SU-DHL-6 (cell line): ENCODE measurements at regions not wholly inside any gene's neighbourhood (a gene's known extent, or its start where the extent isn't known, plus 50 kb on each side); places are given as distances from the start of the nearest gene placed in this dataset.

Experiments used
- H2AFZ ChIP-seq: fragments of 200-600 bp; sonication (generic); 2 replicates; pipeline ENCODE4 v1.6.1; 2014; ENCODE audit warnings: low read depth, mild to moderate bottlenecking, moderate library complexity, mixed read lengths, antibody characterized with exemption, low read length; ENCODE audit not compliant: severe bottlenecking
- H3F3A ChIP-seq: fragments of 200-600 bp; shearing (Covaris generic); 2 replicates; pipeline ENCODE4 v1.6.0; 2016; ENCODE audit warnings: antibody characterized with exemption, mild to moderate bottlenecking; ENCODE audit not compliant: insufficient read depth
- H3K27ac ChIP-seq: fragments of 200-600 bp; sonication (generic); 2 replicates; pipeline ENCODE4 v1.5.1; 2016; ENCODE audit warnings: low read depth, mild to moderate bottlenecking, low read length, moderate library complexity, mixed read lengths
- H3K27me3 ChIP-seq: fragments of 200-600 bp; sonication (generic), shearing (Covaris generic); 2 replicates; pipeline ENCODE4 v1.6.0; 2014; ENCODE audit warnings: mild to moderate bottlenecking, low read length
- H3K36me3 ChIP-seq: fragments of 200-600 bp; sonication (generic); 2 replicates; pipeline ENCODE4 v1.6.1; 2014; ENCODE audit warnings: mild to moderate bottlenecking, low read length, mixed read lengths
- H3K4me2 ChIP-seq: fragments of 300-600, 200-600 bp; shearing (Covaris generic), sonication (generic); 2 replicates; pipeline ENCODE4 v1.6.0; 2014; ENCODE audit warnings: low read length, low read depth, mild to moderate bottlenecking; ENCODE audit not compliant: poor library complexity, severe bottlenecking
- H3K4me3 ChIP-seq: fragments of 200-600 bp; sonication (generic); 2 replicates; pipeline ENCODE4 v1.5.1; 2014; ENCODE audit warnings: antibody characterized with exemption, low read length, mild to moderate bottlenecking, mixed read lengths; ENCODE audit not compliant: insufficient read depth, poor library complexity, severe bottlenecking
- H3K79me2 ChIP-seq: fragments of 200-600 bp; sonication (generic); 2 replicates; pipeline ENCODE4 v1.6.1; 2014; ENCODE audit warnings: mild to moderate bottlenecking, low read length, moderate library complexity; ENCODE audit not compliant: insufficient read depth
- H3K9ac ChIP-seq: fragments of 200-600 bp; sonication (generic); 2 replicates; pipeline ENCODE4 v1.7.0; 2014; ENCODE audit warnings: mild to moderate bottlenecking, low read length
- H3K9me2 ChIP-seq: fragments of 200-600 bp; sonication (generic); replicated peaks from 2 replicates; pipeline ENCODE4 v1.6.1; 2014; ENCODE audit warnings: low read length; ENCODE audit not compliant: insufficient read depth
- H3K9me3 ChIP-seq: fragments of 200-600 bp; sonication (generic); 2 replicates; pipeline ENCODE4 v1.6.1; 2014; ENCODE audit warnings: low read length, mixed read lengths; ENCODE audit not compliant: insufficient read depth
- H4K20me1 ChIP-seq: fragments of 200-600 bp; sonication (generic); 2 replicates; pipeline ENCODE4 v1.6.1; 2014; ENCODE audit warnings: low read depth, mild to moderate bottlenecking, antibody characterized with exemption, low read length, moderate library complexity, mixed read lengths
- CTCF ChIP-seq: fragments of 200-600 bp; sonication (generic); IDR thresholded peaks from one replicate; pipeline ENCODE4 v1.5.1; 2017; ENCODE audit warnings: antibody characterized with exemption, mild to moderate bottlenecking, low read length, moderate library complexity; ENCODE audit not compliant: insufficient read depth, poor library complexity, severe bottlenecking
- EZH2phosphoT487 ChIP-seq: fragments of 200-600 bp; sonication (generic), shearing (Covaris generic); conservative IDR thresholded peaks from 2 replicates; pipeline ENCODE4 v1.6.1; 2018; ENCODE audit warnings: mild to moderate bottlenecking, antibody characterized with exemption, low read length, moderate library complexity, mixed read lengths

- no peak for TF ChIP-seq EZH2phosphoT487
- no peak for TF ChIP-seq CTCF
- H3K9me2 ChIP-seq: no peaks in the 10 kb centered on the region
- H3K27ac ChIP-seq: no peak overlapping the region
- no peaks in the 10 kb centered on the region for H3K27me3 ChIP-seq
- H3F3A ChIP-seq: no peaks in the 10 kb centered on the region
- no peak overlapping the region for H2AFZ ChIP-seq
- H3K36me3 ChIP-seq: no peaks in the 10 kb centered on the region
- no peak overlapping the region for H3K9ac ChIP-seq
- H3K4me2 ChIP-seq: no peak overlapping the region
- H3K79me2 ChIP-seq: no peaks in the 10 kb centered on the region
- no peaks in the 10 kb centered on the region for H3K9me3 ChIP-seq
- H3K4me3 ChIP-seq: no peak overlapping the region
- no peaks in the 10 kb centered on the region for H4K20me1 ChIP-seq
Observed at GRCh38 chr17:14717859-14718258, 417.0 kb downstream of the HS3ST3B1 start.

GRCh38 chr17:14715561-14715960 lies 414.7 kb downstream of the HS3ST3B1 start:
- H3K36me3 ChIP-seq: no peaks in the 10 kb centered on the region
- no peak overlapping the region for H3K9ac ChIP-seq
- no peaks in the 10 kb centered on the region for H3K9me3 ChIP-seq
- no peaks in the 10 kb centered on the region for H3K79me2 ChIP-seq
- TF ChIP-seq EZH2phosphoT487 (no peak), CTCF (no peak)
- H4K20me1 ChIP-seq: no peaks in the 10 kb centered on the region
- H3K27me3 ChIP-seq: no peaks in the 10 kb centered on the region
- no peak overlapping the region for H2AFZ ChIP-seq
- H3K4me3 ChIP-seq: no peak overlapping the region
- no peak overlapping the region for H3K27ac ChIP-seq
- no peak overlapping the region for H3K4me2 ChIP-seq
- no peaks in the 10 kb centered on the region for H3F3A ChIP-seq
- H3K9me2 ChIP-seq: no peaks in the 10 kb centered on the region

GRCh38 chr17:14712611-14713021 lies 411.7 kb downstream of the HS3ST3B1 start:
- Histone ChIP-seq H3K4me3 (no peak overlapping the region), H3K36me3 (no peaks in the 10 kb centered on the region), H3K9ac (no peak overlapping the region), H4K20me1 (no peaks in the 10 kb centered on the region), H3K9me3 (no peaks in the 10 kb centered on the region), H3K27me3 (no peaks in the 10 kb centered on the region), H3K27ac (no peak overlapping the region), H3K79me2 (no peaks in the 10 kb centered on the region), H2AFZ (no peak overlapping the region), H3K9me2 (no peaks in the 10 kb centered on the region), H3K4me2 (no peak overlapping the region), H3F3A (no peaks in the 10 kb centered on the region)
- TF ChIP-seq EZH2phosphoT487 (no peak), CTCF (no peak)

- no peaks in the 10 kb centered on the region for H3K36me3 ChIP-seq
- H3K27ac ChIP-seq: no peak overlapping the region
- no peak overlapping the region for H3K4me3 ChIP-seq
- H4K20me1 ChIP-seq: no peaks in the 10 kb centered on the region
- H2AFZ ChIP-seq: no peak overlapping the region
- no peak for TF ChIP-seq EZH2phosphoT487
- TF ChIP-seq CTCF: no peak
- no peaks in the 10 kb centered on the region for H3F3A ChIP-seq
- no peaks in the 10 kb centered on the region for H3K9me3 ChIP-seq
- no peaks in the 10 kb centered on the region for H3K27me3 ChIP-seq
- no peaks in the 10 kb centered on the region for H3K9me2 ChIP-seq
- H3K4me2 ChIP-seq: no peak overlapping the region
- H3K79me2 ChIP-seq: no peaks in the 10 kb centered on the region
- no peak overlapping the region for H3K9ac ChIP-seq
Observed at GRCh38 chr17:14704121-14704520, 403.2 kb downstream of the HS3ST3B1 start.
